IgD-negative memory B cell (primary cell): ENCODE measurements at regions not wholly inside any gene's neighbourhood (a gene's known extent, or its start where the extent isn't known, plus 50 kb on each side); places are given as distances from the start of the nearest gene placed in this dataset.

Experiments
- H3K27ac Mint-ChIP-seq, 3 donors: one replicate each; pipeline ENCODE4 v1.8.0; 2020 to 2022; ENCODE audit warnings: mild to moderate bottlenecking in 3 of 3, mixed read lengths in 3 of 3, moderate library complexity in 1 of 3
- H3K27me3 Mint-ChIP-seq: one replicate; pipeline ENCODE4 v1.8.0; 2021; ENCODE audit warnings: mixed read lengths
- H3K36me3 Mint-ChIP-seq: one replicate; pipeline ENCODE4 v1.8.0; 2020; ENCODE audit warnings: mild to moderate bottlenecking, mixed read lengths
- H3K4me1 Mint-ChIP-seq, 3 donors: one replicate each; pipeline ENCODE4 v1.8.0; 2020 to 2022; ENCODE audit warnings: mixed read lengths in 3 of 3, mild to moderate bottlenecking in 1 of 3
- H3K4me3 Mint-ChIP-seq, 4 donors: one replicate each; pipeline ENCODE4 v1.8.0; 2020 to 2022; ENCODE audit warnings: mild to moderate bottlenecking in 4 of 4, mixed read lengths in 4 of 4, moderate library complexity in 3 of 4
- H3K9me3 Mint-ChIP-seq, 3 donors: one replicate each; pipeline ENCODE4 v1.8.0; 2020 to 2021; ENCODE audit warnings: mixed read lengths in 3 of 3, mild to moderate bottlenecking in 1 of 3

GRCh38 chr13:40498461-40498860 lies 168.0 kb downstream of the FOXO1 start:
- no peak overlapping the region for H3K4me3 Mint-ChIP-seq
- H3K27me3 Mint-ChIP-seq: peaks cover 5% of the 10 kb centered on the region
- peaks cover 4% of the 10 kb centered on the region for H3K36me3 Mint-ChIP-seq
- H3K9me3 Mint-ChIP-seq: no peaks in the 10 kb centered on the region
- no peak overlapping the region for H3K27ac Mint-ChIP-seq
- peaks cover 12 to 33% (median 20%) of the 10 kb centered on the region in 3 donors for H3K4me1 Mint-ChIP-seq

- Mint-ChIP-seq H3K27ac (no peak overlapping the region), H3K36me3 (peaks cover 4% of the 10 kb centered on the region), H3K27me3 (no peaks in the 10 kb centered on the region), H3K4me1 (peaks cover 0 to 6% (median under 1%) of the 10 kb centered on the region in 3 donors), H3K4me3 (no peak overlapping the region), H3K9me3 (no peaks in the 10 kb centered on the region)
Observed at GRCh38 chr13:40502236-40502635, 164.2 kb downstream of the FOXO1 start.

- peaks cover 0 to 5% (median 2%) of the 10 kb centered on the region in 3 donors for H3K4me1 Mint-ChIP-seq
- no peak overlapping the region for H3K4me3 Mint-ChIP-seq
- H3K27me3 Mint-ChIP-seq: no peaks in the 10 kb centered on the region
- H3K36me3 Mint-ChIP-seq: peaks cover 5% of the 10 kb centered on the region
- no peaks in the 10 kb centered on the region for H3K9me3 Mint-ChIP-seq
- peak overlapping the region in 1 of 3 donors; percentile 1 for H3K27ac Mint-ChIP-seq
Observed at GRCh38 chr13:40503011-40503410, 163.4 kb downstream of the FOXO1 start.

- H3K27me3 Mint-ChIP-seq: no peaks in the 10 kb centered on the region
- no peak overlapping the region for H3K27ac Mint-ChIP-seq
- H3K36me3 Mint-ChIP-seq: peaks cover 5% of the 10 kb centered on the region
- no peak overlapping the region for H3K4me3 Mint-ChIP-seq
- peaks cover 0 to 2% (median 0%) of the 10 kb centered on the region in 3 donors for H3K4me1 Mint-ChIP-seq
- H3K9me3 Mint-ChIP-seq: no peaks in the 10 kb centered on the region
Observed at GRCh38 chr13:40503966-40504591, 162.4 kb downstream of the FOXO1 start.

GRCh38 chr13:40504641-40505040 lies 161.8 kb downstream of the FOXO1 start:
- Mint-ChIP-seq H3K36me3 (peaks cover 5% of the 10 kb centered on the region), H3K4me1 (peaks cover 0 to 4% (median 0%) of the 10 kb centered on the region in 3 donors), H3K9me3 (no peaks in the 10 kb centered on the region), H3K27me3 (no peaks in the 10 kb centered on the region), H3K27ac (no peak overlapping the region), H3K4me3 (no peak overlapping the region)

- no peak overlapping the region for H3K27ac Mint-ChIP-seq
- H3K4me1 Mint-ChIP-seq: peaks cover 0 to 4% (median 0%) of the 10 kb centered on the region in 3 donors
- no peaks in the 10 kb centered on the region for H3K9me3 Mint-ChIP-seq
- no peaks in the 10 kb centered on the region for H3K27me3 Mint-ChIP-seq
- peaks cover 5% of the 10 kb centered on the region for H3K36me3 Mint-ChIP-seq
- H3K4me3 Mint-ChIP-seq: no peak overlapping the region
Observed at GRCh38 chr13:40505196-40505595, 161.2 kb downstream of the FOXO1 start.
